AG04449 (cell line): ENCODE measurements at regions not wholly inside any gene's neighbourhood (a gene's known extent, or its start where the extent isn't known, plus 50 kb on each side); places are given as distances from the start of the nearest gene placed in this dataset.

Source experiments
- CTCF ChIA-PET: fragments of 350-600 bp; formaldehyde crosslinking; extraction: SDS; loops from one replicate; lab custom pipeline; 2021; ENCODE audit warnings: antibody characterized with exemption; lab: Yijun Ruan, JAX
- POLR2A ChIA-PET: fragments of 400-600, 350-600 bp; formaldehyde crosslinking; extraction: SDS; loops from one replicate; lab custom pipeline; 2020; ENCODE audit warnings: antibody characterized with exemption, inconsistent platforms; lab: Yijun Ruan, JAX
- DNase-seq: peaks from one replicate; pipeline ENCODE4 v3.0.0-alpha.2; 2010; ENCODE audit warnings: low read depth, low spot score
- H3K4me3 ChIP-seq: 2 replicates; pipeline ENCODE4 v1.5.1; 2011; ENCODE audit warnings: low read depth, mild to moderate bottlenecking, control low read depth, low read length
- TF ChIP-seq, protein P1 (sequence below): IDR thresholded peaks from one replicate; pipeline ENCODE4 v1.5.1; 2011; ENCODE audit warnings: mild to moderate bottlenecking, moderate library complexity, low read length, control low read depth, inconsistent platforms; ENCODE audit not compliant: insufficient read depth; ENCODE audit errors: missing control alignments

DNA sequence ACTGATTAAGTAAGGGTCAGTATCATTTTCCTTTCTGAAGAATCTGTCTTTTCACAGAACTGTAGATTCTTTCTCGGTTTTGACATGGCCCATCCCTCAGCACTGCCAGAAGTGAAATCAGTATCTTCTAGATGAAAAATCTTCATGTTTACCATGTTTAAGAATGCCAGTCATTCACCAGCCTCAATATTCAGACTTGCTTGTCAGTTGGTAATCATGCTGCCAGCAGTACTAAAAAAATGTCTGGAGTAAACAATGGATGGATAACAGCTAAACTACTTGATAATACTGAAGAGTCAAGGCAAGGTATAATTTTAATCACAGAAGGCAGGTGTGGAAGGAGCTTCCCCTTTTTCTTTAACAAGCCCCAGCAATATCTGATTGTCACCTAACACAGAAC is 306.8 kb upstream of the DMAC1 start:
- CTCF ChIA-PET, result no interaction called here
- POLR2A ChIA-PET, result no interaction called here
- DNase-seq, result no peak
- H3K4me3 ChIP-seq, result no peak overlapping the region
- TF ChIP-seq, protein P1, sequence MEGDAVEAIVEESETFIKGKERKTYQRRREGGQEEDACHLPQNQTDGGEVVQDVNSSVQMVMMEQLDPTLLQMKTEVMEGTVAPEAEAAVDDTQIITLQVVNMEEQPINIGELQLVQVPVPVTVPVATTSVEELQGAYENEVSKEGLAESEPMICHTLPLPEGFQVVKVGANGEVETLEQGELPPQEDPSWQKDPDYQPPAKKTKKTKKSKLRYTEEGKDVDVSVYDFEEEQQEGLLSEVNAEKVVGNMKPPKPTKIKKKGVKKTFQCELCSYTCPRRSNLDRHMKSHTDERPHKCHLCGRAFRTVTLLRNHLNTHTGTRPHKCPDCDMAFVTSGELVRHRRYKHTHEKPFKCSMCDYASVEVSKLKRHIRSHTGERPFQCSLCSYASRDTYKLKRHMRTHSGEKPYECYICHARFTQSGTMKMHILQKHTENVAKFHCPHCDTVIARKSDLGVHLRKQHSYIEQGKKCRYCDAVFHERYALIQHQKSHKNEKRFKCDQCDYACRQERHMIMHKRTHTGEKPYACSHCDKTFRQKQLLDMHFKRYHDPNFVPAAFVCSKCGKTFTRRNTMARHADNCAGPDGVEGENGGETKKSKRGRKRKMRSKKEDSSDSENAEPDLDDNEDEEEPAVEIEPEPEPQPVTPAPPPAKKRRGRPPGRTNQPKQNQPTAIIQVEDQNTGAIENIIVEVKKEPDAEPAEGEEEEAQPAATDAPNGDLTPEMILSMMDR, result no peak

DNA sequence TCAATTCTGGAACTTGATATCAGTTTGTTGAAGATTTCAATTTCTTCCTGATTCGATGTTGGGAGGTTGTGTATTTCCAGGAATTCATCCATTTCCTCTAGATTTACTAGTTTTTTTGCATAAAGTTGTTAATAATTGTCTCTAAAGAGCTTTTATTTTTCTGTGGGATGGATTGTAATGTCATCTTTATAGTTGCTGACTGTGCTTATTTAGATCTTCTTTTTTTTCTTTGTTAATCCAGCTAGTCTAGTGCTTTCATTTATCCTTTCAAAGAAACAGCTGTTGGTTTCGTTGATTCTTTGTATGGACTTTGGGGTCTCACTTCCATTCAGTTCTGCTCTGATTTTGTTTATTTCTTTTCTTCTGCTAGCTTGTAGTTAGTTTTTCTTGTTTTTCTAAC is 302.0 kb upstream of the DMAC1 start:
- ChIA-PET CTCF (no interaction called here), POLR2A (no interaction called here)
- H3K4me3 ChIP-seq, result no peak overlapping the region
- TF ChIP-seq, protein P1, result no peak
- DNase-seq, result no peak

DNA sequence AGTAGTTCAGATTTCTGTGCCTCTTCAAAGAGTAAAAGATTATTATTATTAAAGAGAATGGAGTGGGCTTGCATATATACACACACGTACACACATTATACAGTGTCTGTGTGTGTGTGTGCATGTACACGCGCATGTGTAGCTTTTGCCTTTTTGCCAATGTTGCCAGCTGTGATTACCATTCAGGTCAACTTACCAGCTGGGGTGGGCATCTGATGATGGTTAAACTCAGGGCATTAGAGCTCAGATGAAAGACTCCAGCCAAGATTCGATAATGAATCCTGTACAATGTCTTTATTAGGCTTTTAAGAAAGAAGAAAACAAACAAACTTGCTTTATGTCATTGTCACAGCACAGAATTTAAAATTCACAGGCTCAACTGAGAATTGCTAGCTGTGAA is 296.5 kb upstream of the DMAC1 start:
- ChIA-PET POLR2A (no interaction called here), CTCF (no interaction called here)
- TF ChIP-seq, protein P1, result no peak
- no peak overlapping the region for H3K4me3 ChIP-seq
- no peak for DNase-seq

DNA sequence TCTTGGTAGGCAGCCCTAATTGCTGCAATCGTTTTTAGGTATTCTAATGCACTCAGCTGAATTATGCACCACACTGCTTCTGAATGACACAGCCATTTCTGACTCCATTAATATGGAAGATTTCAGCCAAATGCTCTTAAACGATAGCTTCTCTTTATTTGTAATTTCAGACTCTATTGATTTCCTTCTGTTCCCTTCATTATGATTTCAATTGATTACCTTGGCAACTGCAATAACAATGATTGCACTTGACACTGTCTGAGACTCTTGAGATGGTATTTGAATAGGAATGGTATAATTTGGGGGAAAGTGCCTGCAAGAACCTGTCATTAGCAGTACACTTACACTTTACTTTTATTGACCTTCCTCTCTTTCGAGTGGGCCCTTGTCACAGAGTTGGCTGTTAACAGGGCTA is 296.1 kb upstream of the DMAC1 start:
- DNase-seq, result no peak
- ChIA-PET POLR2A (no interaction called here), CTCF (no interaction called here)
- TF ChIP-seq, protein P1, result no peak
- no peak overlapping the region for H3K4me3 ChIP-seq

DNA sequence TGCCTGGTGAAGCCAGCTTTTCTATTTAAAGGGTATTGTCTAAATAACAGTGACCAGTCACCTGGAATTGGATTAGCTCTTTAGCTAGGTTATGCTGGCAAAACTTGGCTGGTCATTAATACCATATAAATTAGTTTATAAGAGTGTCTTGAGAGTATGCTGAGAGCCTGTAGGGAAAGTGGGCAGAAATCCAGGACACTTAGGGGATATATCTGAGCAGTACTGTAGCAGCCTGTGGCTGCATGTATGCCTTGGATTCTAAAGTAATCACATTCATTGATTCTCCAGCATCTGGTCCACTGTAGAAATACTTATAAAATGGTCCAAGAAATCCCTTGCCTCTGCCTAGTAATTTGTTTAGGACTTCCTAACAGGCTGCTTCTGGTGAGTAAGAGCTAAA is 288.9 kb upstream of the DMAC1 start:
- no peak for DNase-seq
- ChIA-PET POLR2A (no interaction called here), CTCF (no interaction called here)
- no peak overlapping the region for H3K4me3 ChIP-seq
- TF ChIP-seq, protein P1, result no peak

DNA sequence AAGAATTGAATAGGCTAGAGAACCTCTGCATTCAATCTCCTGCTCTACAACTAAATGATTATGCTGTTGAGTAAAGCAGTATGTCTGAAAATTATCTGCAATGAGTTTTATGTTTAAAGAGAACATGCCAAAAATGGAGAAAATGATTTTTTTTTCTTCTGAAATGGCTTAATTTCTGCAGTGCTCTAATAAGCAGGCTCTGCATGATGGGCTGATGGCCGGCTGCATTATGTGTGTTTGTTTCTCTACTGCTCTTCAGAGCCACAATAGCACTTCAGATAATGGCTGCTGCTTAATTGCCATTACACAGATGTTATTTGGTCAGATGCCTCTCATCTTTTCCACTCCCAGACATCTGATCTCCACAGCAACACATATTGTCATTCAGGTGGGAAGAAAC is 286.4 kb upstream of the DMAC1 start:
- ChIA-PET POLR2A (no interaction called here), CTCF (no interaction called here)
- TF ChIP-seq, protein P1, result no peak
- H3K4me3 ChIP-seq, result no peak overlapping the region
- DNase-seq, result no peak
